CD4-positive, alpha-beta memory T cell (primary cell): ENCODE measurements at regions not wholly inside any gene's neighbourhood (a gene's known extent, or its start where the extent isn't known, plus 50 kb on each side); places are given as distances from the start of the nearest gene placed in this dataset.

Experiments used
- CTCF ChIA-PET: fragments of 350-600 bp; sonication (Branson Sonifier 250); formaldehyde crosslinking; loops from one replicate; lab custom pipeline; 2021; ENCODE audit warnings: inconsistent platforms; ENCODE audit not compliant: partially characterized antibody; lab: Charles Lee
- POLR2A ChIA-PET: fragments of 350-600 bp; sonication (Branson Sonifier 250); formaldehyde crosslinking; loops from one replicate; lab custom pipeline; 2021; ENCODE audit not compliant: partially characterized antibody; lab: Charles Lee
- DNase-seq, 5 donors: peaks; one replicate each; pipeline versions ENCODE4 v3.0.0 to v3.0.0-alpha.2; 2020 to 2022; ENCODE audit warnings: mixed read lengths in 1 of 5
- H3K27ac ChIP-seq: one replicate; pipeline ENCODE4 v1.7.0; 2013; ENCODE audit warnings: low read depth, low read length
- H3K27me3 ChIP-seq: 2 replicates; pipeline ENCODE4 v1.7.0; 2013; ENCODE audit warnings: mild to moderate bottlenecking, low read length, moderate library complexity; ENCODE audit not compliant: insufficient read depth
- H3K36me3 ChIP-seq: 2 replicates; pipeline ENCODE4 v1.7.0; 2013; ENCODE audit warnings: mild to moderate bottlenecking, low read length, moderate library complexity; ENCODE audit not compliant: insufficient read depth
- H3K4me1 ChIP-seq: 2 replicates; pipeline ENCODE4 v1.7.0; 2013; ENCODE audit warnings: mild to moderate bottlenecking, low read length, moderate library complexity; ENCODE audit not compliant: insufficient read depth
- H3K4me3 ChIP-seq, 2 donors: one replicate each; pipeline ENCODE4 v1.7.0; 2013; ENCODE audit warnings: low read length in 2 of 2, mild to moderate bottlenecking in 1 of 2
- H3K9me3 ChIP-seq, 2 donors: one replicate each; pipeline ENCODE4 v1.7.0; 2013; ENCODE audit warnings: low read length in 2 of 2, control low read depth in 1 of 2; ENCODE audit not compliant: control insufficient read depth in 1 of 2
- H3K27ac Mint-ChIP-seq, 7 donors: one replicate each; pipeline ENCODE4 v1.8.0; 2020 to 2021; ENCODE audit warnings: mixed read lengths in 7 of 7, mild to moderate bottlenecking in 6 of 7, inconsistent platforms in 3 of 7, moderate library complexity in 3 of 7
- H3K27me3 Mint-ChIP-seq, 2 donors: one replicate each; pipeline ENCODE4 v1.8.0; 2020 to 2021; ENCODE audit warnings: mixed read lengths in 2 of 2
- H3K36me3 Mint-ChIP-seq, 2 donors: one replicate each; pipeline ENCODE4 v1.8.0; 2020 to 2021; ENCODE audit warnings: mixed read lengths in 2 of 2, inconsistent platforms in 1 of 2, mild to moderate bottlenecking in 1 of 2
- H3K4me1 Mint-ChIP-seq, 4 donors: one replicate each; pipeline ENCODE4 v1.8.0; 2020 to 2021; ENCODE audit warnings: mixed read lengths in 4 of 4, mild to moderate bottlenecking in 1 of 4
- H3K4me3 Mint-ChIP-seq, 8 donors: one replicate each; pipeline ENCODE4 v1.8.0; 2020 to 2021; ENCODE audit warnings: mixed read lengths in 8 of 8, mild to moderate bottlenecking in 7 of 8, moderate library complexity in 6 of 8, inconsistent platforms in 3 of 8
- H3K9me3 Mint-ChIP-seq, 8 donors: one replicate each; pipeline ENCODE4 v1.8.0; 2020 to 2021; ENCODE audit warnings: mixed read lengths in 8 of 8, mild to moderate bottlenecking in 5 of 8, inconsistent platforms in 3 of 8, moderate library complexity in 1 of 8
- intact Hi-C: fragments of 100-400 bp; cut with micrococcal nuclease; formaldehyde crosslinking; loops from one replicate; pipeline ENCODE4 v1.15.1; 2023

DNA sequence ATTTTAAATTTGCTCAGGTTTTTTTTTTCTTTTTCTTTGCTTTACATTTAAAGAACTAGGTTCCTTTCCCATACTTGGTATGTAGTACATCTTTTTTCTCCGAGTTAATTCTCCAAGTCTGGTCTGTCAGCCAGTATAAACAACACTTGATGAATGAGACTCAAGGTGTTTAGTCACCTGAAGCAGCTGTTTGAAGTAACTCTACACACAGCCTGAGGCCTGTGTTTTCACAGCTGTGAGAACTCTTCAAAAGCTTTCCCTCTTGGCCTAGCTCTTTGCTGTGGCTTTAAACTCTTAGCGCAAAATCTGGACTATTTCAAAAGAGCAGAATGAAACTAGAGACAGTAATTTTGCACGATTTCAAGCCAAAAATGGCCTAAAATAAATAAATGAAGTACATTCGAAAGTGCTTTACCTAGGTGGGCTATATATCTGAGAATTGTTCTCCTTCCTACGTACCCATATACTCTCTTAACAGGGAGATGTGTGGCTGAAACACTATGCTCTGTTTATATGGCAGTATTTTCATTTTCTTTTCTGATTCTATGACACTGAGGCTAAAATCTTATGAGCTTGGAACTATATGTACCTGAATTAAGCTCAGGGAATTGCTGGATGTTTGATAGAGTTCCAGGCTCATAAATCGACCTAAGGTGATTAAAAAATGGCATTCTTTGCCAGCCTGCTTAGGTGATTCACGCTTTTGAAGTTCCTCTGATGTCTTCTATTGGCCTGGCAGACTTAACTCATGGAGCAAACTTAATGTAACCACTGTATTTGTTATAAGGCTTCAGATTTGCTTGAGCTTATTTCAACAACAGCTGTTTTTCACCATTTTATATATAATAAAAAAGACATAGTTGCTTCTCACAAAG, 1044.1 kb upstream of the ZEB2 start:
- no peak overlapping the region for H3K4me3 ChIP-seq
- Mint-ChIP-seq H3K9me3 (peaks cover 0 to 5% (median 0%) of the 10 kb centered on the region in 8 donors), H3K4me3 (no peak overlapping the region), H3K36me3 (no peaks in the 10 kb centered on the region), H3K27ac (no peak overlapping the region), H3K27me3 (no peaks in the 10 kb centered on the region), H3K4me1 (no peaks in the 10 kb centered on the region)
- CTCF ChIA-PET = no interaction called here
- POLR2A ChIA-PET = no interaction called here
- no peaks in the 10 kb centered on the region for H3K4me1 ChIP-seq
- DNase-seq = no peak
- no peaks in the 10 kb centered on the region for H3K36me3 ChIP-seq
- H3K27me3 ChIP-seq = no peaks in the 10 kb centered on the region
- no peaks in the 10 kb centered on the region for H3K9me3 ChIP-seq
- intact Hi-C loops = no loop called here
- no peak overlapping the region for H3K27ac ChIP-seq

DNA sequence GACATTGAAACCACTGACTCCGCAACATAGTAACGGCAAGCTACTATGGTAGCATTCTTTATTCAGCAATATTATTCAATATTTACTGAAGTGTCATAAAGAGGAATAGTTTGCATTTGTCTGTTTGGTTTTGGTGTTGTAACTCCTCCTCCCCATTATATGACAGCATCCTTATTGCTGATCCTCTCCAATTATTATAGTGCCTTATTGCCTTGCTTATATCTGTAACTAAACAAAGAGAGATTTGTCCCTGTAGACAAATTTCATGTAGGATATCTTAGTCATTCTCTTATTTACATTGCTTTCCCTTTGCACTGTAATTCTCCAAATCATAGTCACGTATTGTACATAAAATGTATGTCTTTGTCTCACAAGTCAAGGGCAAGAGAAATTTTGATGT, 1041.2 kb upstream of the ZEB2 start:
- Mint-ChIP-seq H3K36me3 (no peaks in the 10 kb centered on the region), H3K27ac (no peak overlapping the region), H3K9me3 (peaks cover 0 to 5% (median 0%) of the 10 kb centered on the region in 8 donors), H3K4me1 (no peaks in the 10 kb centered on the region), H3K4me3 (no peak overlapping the region), H3K27me3 (no peaks in the 10 kb centered on the region)
- CTCF ChIA-PET = no interaction called here
- no peak overlapping the region for H3K27ac ChIP-seq
- H3K4me3 ChIP-seq = no peak overlapping the region
- no peaks in the 10 kb centered on the region for H3K4me1 ChIP-seq
- intact Hi-C loops = no loop called here
- no peak for DNase-seq
- no peaks in the 10 kb centered on the region for H3K9me3 ChIP-seq
- no peaks in the 10 kb centered on the region for H3K36me3 ChIP-seq
- H3K27me3 ChIP-seq = no peaks in the 10 kb centered on the region
- POLR2A ChIA-PET = no interaction called here

DNA sequence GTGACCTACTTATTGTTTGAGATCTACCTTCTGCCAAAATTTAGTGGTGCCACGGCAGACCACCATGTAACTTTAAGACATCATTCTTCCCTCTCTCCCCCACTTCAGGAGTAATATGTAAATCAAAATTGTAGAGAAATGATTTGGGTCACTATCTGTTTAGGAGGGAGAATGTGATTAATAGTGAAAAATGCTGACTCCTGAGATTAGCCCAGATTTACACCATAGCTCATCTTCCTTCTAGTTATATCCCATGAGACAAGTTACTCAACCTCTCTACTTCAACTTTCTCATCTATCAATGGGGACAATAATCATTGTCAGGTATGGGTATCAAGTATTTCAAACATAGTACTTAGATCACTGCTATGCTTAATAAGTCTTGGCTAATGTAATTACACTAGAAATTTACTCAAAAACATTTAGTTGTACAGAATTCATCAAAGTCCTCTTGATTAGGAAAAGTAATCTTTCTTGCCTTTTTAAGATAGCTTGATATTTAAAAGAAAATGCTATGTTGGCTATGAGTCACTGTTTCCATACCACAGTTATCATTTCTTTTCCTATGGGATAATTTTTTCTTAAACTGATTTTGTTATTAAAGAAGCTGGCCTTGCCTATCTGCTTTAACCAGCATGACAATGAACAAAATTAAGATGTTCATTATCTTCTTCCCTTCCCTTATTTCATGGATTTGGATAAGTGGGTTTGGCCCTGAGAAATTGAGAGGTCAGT, 1038.9 kb upstream of the ZEB2 start:
- POLR2A ChIA-PET = no interaction called here
- Histone ChIP-seq H3K27ac (no peak overlapping the region), H3K4me3 (no peak overlapping the region), H3K4me1 (no peaks in the 10 kb centered on the region), H3K9me3 (no peaks in the 10 kb centered on the region), H3K36me3 (no peaks in the 10 kb centered on the region), H3K27me3 (no peaks in the 10 kb centered on the region)
- CTCF ChIA-PET = no interaction called here
- Mint-ChIP-seq H3K27ac (no peak overlapping the region), H3K36me3 (no peaks in the 10 kb centered on the region), H3K4me1 (no peaks in the 10 kb centered on the region), H3K27me3 (no peaks in the 10 kb centered on the region), H3K4me3 (no peak overlapping the region), H3K9me3 (peaks cover 0 to 5% (median 0%) of the 10 kb centered on the region in 8 donors)
- intact Hi-C loops = no loop called here
- DNase-seq = no peak

DNA sequence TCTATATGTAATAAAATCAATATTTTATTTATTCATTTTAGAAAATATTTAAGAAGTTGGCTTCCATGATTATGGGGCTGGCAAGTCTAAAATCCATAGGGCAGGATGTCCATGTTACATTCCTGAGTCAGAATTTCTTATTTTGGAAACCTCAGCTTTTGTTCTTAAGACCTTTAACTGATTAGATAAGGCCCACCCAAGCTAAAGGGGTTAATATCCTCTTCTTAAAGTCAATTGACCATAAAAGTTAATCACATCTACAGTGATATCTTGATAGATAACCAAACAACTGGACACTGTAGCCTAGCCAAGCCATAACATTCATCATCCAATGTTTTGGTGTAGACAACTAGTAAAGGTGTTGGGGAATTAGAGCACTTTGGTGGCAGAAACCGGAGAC, 1035.4 kb upstream of the ZEB2 start:
- intact Hi-C loops = no loop called here
- no peaks in the 10 kb centered on the region for H3K27me3 ChIP-seq
- no peak overlapping the region for H3K27ac Mint-ChIP-seq
- no peaks in the 10 kb centered on the region for H3K36me3 ChIP-seq
- H3K27me3 Mint-ChIP-seq = no peaks in the 10 kb centered on the region
- ChIA-PET CTCF (no interaction called here), POLR2A (no interaction called here)
- no peak for DNase-seq
- H3K4me3 ChIP-seq = no peak overlapping the region
- no peaks in the 10 kb centered on the region for H3K36me3 Mint-ChIP-seq
- H3K27ac ChIP-seq = no peak overlapping the region
- no peaks in the 10 kb centered on the region for H3K4me1 Mint-ChIP-seq
- no peaks in the 10 kb centered on the region for H3K4me1 ChIP-seq
- no peaks in the 10 kb centered on the region for H3K9me3 ChIP-seq
- H3K4me3 Mint-ChIP-seq = no peak overlapping the region
- peaks cover 0 to 3% (median 0%) of the 10 kb centered on the region in 8 donors for H3K9me3 Mint-ChIP-seq

DNA sequence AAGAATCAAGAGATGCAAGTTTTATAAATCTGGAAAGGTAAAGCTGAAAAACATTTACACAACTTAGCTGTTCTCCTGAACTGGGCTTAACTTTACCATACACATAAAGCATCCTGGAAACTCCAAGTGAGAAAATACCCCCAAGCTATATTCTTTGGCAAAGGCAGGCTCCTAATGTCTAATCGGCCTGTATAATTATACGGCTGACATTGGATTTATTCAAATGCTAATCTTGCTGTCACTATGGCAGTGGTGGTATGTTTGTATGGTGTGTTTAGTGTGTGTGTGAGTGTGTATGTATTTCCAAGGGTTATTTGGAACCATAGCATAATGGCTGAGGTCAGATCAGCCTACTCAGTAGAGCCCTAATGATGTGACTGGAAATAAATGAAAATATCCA, 1031.8 kb upstream of the ZEB2 start:
- no peaks in the 10 kb centered on the region for H3K9me3 ChIP-seq
- Mint-ChIP-seq H3K27ac (no peak overlapping the region), H3K4me3 (no peak overlapping the region), H3K27me3 (no peaks in the 10 kb centered on the region), H3K36me3 (no peaks in the 10 kb centered on the region), H3K4me1 (no peaks in the 10 kb centered on the region), H3K9me3 (peaks cover 0 to 2% (median 0%) of the 10 kb centered on the region in 8 donors)
- no peaks in the 10 kb centered on the region for H3K4me1 ChIP-seq
- no peak overlapping the region for H3K27ac ChIP-seq
- H3K27me3 ChIP-seq = no peaks in the 10 kb centered on the region
- ChIA-PET POLR2A (no interaction called here), CTCF (no interaction called here)
- H3K36me3 ChIP-seq = no peaks in the 10 kb centered on the region
- no peak overlapping the region for H3K4me3 ChIP-seq
- intact Hi-C loops = no loop called here
- no peak for DNase-seq

DNA sequence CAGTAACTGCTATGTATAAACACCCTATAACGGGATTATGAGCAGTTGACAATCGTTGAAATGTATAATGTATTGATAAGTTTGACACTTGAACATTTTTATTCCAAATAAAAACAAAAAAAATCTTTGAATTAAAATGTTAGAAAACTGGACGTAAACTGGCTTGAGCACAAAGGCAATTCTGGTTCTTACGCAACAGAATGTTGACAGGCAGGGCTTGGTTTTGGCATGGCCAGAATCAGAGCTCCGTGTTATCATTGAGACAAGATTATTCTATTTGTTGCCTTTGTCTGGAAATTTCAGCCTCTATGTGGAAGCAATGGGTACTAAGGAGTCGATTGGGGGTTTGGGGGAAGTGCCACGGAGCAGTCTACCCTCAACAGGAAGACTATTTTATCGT, 1028.6 kb upstream of the ZEB2 start:
- CTCF ChIA-PET = no interaction called here

DNA sequence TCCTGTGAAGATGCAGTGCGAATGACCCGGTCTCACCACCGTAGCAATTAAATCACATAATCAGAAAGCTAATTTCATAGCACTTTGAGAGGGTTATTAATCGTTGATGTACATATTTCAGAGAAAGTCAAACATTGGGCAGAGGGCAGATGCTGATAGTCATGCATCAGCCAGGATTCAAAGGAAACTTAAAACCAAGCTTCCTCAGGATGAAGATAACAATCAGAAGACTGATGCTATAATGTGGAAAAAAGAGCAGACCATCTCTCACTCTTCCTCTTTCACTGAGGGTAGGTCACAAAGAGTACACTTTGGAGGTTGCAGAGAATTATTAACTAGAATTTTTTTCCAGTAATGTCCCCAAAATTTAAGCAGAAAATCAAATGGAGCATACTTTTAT, 1027.7 kb upstream of the ZEB2 start:
- no peak overlapping the region for H3K4me3 ChIP-seq
- H3K4me3 Mint-ChIP-seq = no peak overlapping the region
- no peaks in the 10 kb centered on the region for H3K9me3 ChIP-seq
- H3K27me3 ChIP-seq = no peaks in the 10 kb centered on the region
- CTCF ChIA-PET = no interaction called here
- H3K27ac Mint-ChIP-seq = no peak overlapping the region
- H3K4me1 Mint-ChIP-seq = no peaks in the 10 kb centered on the region
- peaks cover 0 to 11% (median 2%) of the 10 kb centered on the region in 8 donors for H3K9me3 Mint-ChIP-seq
- DNase-seq = no peak
- H3K36me3 ChIP-seq = no peaks in the 10 kb centered on the region
- no peak overlapping the region for H3K27ac ChIP-seq
- POLR2A ChIA-PET = no interaction called here
- intact Hi-C loops = no loop called here
- H3K4me1 ChIP-seq = no peaks in the 10 kb centered on the region
- no peaks in the 10 kb centered on the region for H3K27me3 Mint-ChIP-seq
- no peaks in the 10 kb centered on the region for H3K36me3 Mint-ChIP-seq

More for the DNA sequence above, 1028.6 kb upstream of the ZEB2 start:
- H3K4me3 Mint-ChIP-seq = no peak overlapping the region
- H3K27ac Mint-ChIP-seq = no peak overlapping the region
- H3K27me3 ChIP-seq = no peaks in the 10 kb centered on the region
- H3K27me3 Mint-ChIP-seq = no peaks in the 10 kb centered on the region
- POLR2A ChIA-PET = no interaction called here
- no peak overlapping the region for H3K27ac ChIP-seq
- H3K9me3 Mint-ChIP-seq = peaks cover 0 to 11% (median under 1%) of the 10 kb centered on the region in 8 donors
- no peaks in the 10 kb centered on the region for H3K4me1 Mint-ChIP-seq
- H3K4me1 ChIP-seq = no peaks in the 10 kb centered on the region
- no peaks in the 10 kb centered on the region for H3K36me3 Mint-ChIP-seq
- intact Hi-C loops = no loop called here
- no peaks in the 10 kb centered on the region for H3K36me3 ChIP-seq
- DNase-seq = no peak
- no peak overlapping the region for H3K4me3 ChIP-seq
- H3K9me3 ChIP-seq = no peaks in the 10 kb centered on the region
